HG03354 (cell line): ENCODE measurements at regions not wholly inside any gene's neighbourhood (a gene's known extent, or its start where the extent isn't known, plus 50 kb on each side); places are given as distances from the start of the nearest gene placed in this dataset.
"Not testable (repeated sequence)": the region's sequence is repeated elsewhere in the genome, so short reads cannot be mapped to it uniquely, and the experiment has no call there.

Source experiments
- ATAC-seq: cut with Tn5 transposase; IDR thresholded peaks from one replicate; pipeline ENCODE4 v1.9.1; 2021; ENCODE audit warnings: mild to moderate bottlenecking; ENCODE audit not compliant: unreplicated experiment, poor library complexity, severe bottlenecking

DNA sequence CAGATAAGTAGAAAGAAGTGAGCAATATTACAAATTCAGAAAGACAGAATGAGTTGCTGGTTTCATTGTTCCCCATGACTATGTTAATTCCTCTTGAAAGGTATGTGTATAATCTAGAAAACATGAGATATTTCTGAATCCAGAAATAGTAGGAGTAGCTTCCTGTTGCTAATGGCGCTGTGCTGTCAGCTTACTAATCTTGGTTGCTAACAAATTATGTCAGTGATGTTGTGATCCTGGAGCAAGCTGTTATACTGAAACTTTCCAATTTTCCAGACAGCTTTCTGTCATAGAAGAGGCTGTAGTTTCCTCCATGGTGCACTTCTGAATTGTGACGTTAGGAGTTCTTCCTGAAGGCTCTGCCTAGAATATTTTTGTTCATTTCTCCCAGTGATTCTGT, 372.3 kb downstream of the USP25 start:
- ATAC-seq: no peak

DNA sequence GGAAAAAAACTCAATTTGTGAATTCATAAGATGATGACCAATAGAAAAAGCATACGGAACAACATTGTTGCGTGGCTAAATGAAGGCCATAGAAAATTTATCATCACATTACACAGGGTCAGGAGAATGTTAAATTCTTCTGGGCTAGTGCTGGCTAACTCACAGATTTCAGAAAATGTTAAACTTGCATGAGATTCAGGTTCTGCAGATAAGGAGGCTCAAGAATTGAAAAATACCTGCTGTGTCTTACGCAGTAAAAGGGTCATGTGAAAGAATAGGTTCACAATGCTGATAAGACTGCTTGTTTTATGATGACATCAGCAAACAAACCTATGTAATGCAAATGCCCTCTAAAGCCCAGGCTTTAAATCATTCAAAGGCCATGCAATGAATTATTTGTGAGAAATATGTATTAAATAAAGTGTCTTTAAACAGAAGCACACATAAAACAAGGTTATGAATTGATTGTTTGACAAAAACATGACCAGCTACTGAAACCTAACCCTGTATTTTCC, 378.8 kb downstream of the USP25 start:
- ATAC-seq: no peak

DNA sequence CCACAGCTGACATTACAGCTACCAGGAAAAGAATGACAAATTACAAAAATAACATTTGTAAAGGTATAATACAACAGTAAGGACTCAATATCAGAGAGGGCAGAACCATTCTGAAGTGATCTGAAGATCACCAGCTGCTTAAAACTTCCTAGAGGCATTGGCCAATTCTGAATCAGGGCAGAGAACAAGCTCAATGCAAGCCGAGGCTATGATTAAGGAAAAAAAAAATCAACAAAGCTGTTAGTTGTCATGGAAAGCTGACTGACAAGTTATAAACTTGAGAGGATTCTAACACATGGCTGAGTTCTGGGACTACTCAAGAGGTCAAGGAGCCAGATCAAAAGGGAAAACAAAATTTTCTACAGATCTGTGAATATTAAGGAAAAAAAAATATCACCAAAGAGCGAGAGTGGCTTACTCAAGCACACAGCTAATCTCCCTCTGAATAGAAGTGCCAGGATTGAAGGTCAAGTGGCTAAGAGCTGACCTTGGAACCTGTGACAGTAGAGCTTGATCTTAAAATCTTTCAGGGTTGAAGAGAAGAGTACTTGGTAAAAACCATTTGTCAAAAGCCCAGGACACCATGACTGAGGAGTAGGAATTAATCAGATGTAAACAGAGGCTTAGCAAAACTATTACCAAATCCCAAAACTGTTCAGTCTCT, 383.4 kb downstream of the USP25 start:
- no peak for ATAC-seq

DNA sequence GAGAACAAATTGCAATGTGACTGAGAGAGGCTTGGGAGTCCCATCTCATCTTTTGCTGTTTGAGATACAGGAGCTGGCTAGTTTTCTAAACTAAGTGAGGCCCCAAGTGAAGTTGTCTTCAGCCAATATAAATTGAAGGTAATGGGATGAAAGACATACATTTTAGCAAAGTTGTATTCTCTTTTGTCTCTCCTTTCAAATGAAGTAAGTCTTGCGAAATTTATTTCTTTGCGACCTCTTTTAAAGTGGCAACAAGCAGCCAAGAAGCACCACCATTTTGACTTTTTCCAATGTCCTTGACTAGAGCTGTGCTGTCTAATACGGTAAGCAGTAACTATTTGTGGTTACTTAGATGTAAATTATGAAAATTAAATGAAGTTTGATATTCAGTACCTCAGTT, 385.7 kb downstream of the USP25 start:
- no peak for ATAC-seq

DNA sequence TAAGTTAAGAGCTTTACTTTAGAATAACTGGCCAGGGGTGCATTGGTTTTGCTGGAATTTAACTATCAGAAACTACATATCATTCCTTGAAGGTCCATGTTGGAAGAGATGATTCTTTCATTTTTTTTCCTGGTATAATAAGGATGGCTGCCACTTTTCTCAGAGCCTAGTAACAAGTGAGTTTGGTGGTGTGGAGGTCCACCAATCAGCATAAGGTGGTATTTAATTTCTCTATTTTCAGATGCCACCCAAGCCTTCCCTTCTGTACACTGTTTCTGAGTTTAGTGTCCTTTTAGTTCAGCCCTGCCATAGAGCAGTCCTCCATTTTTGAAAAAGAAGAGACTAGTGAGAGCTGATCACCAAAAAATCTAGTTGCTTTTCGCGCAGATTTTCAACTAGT, 386.3 kb downstream of the USP25 start:
- ATAC-seq: no peak

DNA sequence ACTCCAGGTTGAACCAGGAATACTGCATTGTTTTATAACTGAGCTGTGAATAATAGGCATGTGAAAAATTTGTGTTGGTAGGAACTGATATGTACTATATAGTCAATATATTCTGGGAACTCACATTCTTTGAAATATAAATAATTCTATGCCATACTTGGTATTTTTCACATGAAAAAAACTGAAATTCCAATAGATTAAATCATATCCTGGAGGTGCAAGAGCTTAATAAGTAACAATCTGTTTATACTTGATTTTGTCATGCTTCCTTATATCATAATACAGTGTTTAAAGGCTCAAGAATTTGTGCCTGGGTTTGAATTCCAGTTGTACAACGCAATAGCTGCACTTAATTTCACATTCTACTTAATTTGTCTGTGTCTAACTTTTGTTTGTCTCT, 387.0 kb downstream of the USP25 start:
- ATAC-seq: no peak

DNA sequence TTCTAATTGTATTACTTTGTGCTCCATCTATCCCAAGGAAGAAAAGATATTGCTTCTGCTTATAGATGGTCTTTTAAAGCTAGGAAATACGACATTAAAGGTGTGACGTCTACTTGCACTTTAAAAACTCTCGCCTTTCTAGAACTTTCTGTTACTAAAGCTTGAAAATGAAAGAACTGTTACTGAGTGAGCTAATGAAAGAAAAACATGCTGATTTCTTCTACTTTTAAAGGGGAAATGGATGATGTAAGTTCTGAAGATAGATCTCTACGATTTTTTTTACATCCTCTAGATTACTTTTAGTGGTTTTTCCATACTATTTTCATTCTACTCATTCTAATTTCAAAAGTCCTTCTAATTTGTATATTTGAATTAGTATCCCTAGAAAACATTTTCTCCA, 387.5 kb downstream of the USP25 start:
- ATAC-seq: no peak

DNA sequence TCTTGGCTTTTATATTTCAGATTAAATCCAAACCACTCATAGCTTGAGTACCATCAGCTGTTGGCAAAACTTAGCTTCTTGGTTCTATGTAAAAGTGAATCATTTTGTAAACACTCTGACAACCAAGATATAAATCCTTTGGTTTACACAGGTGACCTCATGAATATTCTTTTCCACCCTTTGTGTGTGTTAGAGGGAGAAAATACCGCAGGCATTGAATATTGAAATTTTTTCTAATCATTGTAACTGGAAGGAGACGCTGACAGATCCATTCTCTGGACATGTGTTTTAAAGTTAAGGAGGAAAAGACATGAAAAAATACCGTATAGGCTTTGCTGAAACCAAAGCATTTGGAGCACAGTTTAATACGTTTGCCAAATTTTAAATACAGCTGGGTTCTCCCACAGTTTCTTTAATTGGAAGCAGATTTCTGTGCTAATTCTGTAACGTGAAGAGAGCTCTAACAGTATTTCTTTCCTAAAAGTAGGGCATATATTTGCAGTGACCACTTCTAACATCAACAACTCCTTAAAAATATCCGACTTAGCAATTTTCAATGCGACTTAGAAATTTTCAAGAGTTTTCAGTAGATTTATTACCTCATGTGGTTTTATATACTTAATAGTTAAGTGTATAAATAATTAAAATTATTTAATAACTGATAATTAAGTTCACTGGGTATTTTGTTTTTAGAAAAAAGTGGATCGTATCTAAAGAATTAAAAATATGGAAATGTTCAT, 388.2 kb downstream of the USP25 start:
- no peak for ATAC-seq

DNA sequence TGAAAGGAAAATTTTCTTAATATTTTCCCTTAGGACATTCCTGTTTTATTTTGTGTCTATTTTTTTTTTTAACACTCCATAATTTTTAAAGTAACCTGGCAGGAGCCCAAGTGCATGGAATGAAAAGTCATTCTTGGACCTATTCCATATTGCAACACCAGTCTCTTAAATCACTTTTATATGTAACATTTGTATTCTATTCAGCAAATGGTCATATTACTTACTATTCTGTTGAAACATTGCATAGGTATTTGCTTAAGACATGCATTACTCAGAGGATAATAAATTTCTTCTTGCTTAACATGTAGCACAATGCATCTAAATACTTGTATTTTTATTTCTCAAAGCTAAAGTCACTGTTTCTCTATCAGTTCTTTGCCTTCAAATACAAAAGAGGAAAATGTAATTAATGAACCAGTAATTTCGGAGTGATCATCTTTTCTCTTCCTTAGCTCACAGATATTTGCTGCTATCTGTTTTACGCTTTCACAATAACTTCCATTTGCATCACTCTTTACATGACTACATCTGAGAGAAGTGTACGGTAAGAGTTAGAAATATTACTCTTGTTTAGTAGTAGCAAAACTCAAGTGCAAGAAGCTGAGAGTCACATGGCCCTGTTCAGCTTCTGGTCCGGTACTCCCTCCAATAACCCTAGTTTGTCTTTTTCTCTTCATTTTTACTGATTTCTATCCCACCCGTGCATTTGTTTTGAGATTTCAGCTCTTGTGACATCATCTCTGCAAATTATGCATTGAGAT, 394.8 kb downstream of the USP25 start:
- no peak for ATAC-seq

DNA sequence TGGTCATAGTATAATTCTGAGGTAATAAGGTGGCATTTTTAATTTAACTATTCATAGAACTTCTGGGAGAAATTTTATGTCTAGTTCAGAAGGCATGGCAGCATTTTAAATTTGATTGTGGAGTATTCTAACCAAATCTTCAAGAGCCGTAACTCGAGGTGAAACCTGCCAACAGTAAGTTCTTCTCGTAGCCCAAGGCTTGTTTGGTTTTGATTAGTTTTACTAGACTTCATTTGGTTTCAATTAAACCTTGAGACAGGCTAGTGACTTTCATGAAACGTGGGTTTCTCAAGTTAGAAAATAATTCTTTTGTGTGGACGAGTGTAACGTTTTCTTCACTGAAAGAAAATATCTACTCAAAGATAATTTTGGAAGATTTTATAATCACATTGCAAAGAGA, 395.5 kb downstream of the USP25 start:
- no peak for ATAC-seq

DNA sequence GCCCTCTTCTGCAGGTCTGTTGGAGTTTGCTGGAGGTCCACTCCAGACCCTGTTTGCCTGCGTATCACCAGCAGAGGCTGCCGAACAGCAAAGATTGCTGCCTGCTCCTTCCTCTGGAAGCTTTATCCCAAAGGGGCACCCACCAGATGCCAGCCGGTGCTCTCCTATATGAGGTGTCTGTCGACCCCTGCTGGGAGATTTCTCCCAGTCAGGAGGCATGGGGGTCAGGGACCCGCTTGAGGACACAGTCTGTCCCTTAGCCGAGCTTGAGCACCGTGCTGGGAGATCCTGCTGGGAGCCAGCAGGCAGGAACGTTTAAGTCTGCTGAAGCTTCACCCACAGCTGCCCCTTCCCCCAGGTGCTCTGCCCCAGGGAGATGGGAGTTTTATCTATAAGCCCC, 402.7 kb downstream of the USP25 start:
- ATAC-seq: not testable (repeated sequence)

DNA sequence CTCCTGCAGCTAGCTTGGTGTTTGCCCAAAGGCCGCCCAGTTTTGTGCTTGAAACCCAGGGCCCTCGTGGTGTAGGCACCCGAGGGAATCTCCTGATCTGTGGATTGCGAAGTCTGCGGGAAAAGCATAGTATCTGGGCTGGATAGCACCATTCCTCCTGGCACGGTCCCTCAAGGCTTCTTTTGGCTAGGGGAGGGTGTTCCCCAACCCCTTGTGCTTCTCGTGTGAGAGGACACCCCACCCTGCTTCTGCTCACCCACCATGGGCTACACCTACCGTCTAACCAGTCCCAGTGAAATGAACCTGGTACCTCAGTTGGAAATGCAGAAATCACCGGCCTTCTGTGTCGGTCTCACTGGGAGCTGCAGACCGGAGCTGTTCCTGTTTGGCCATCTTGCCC, 403.5 kb downstream of the USP25 start:
- ATAC-seq: no peak

DNA sequence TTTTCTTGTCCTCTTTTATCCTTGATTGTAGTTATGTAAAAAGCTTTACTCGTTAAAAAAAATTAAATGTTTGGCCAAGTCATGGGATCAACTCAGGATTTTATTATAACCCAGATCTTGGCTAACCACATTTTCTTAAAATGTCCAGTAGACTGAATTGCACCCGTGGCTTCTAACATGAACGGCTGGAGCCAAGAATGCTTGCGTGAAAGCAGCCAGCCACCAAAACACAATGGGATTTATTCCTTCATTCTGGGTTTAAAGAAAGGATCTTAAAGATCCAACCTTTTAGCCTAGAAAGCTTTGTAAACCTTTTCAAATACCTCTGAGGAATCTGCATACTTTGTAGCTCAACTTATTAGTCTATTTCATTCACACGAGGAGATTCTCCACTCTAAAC, 404.4 kb downstream of the USP25 start:
- no peak for ATAC-seq

DNA sequence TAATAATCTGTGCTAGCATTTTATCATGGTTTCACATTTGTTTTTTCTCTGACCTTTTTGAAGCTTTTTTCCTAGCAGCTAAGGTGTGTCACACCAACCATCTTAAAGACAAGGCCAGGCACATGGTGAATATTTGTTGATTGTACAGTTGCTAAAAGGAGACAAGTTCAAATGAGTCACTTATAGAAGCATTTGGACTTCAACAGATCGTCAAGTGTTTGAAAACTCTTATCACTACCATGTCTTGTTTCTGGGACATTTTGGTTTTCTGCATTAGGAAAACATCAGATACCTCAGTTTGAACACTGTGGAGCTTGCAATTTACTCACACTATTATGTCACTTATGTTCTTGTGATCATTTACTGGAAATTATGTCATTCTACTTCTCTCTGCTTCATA, 407.3 kb downstream of the USP25 start:
- ATAC-seq: no peak

DNA sequence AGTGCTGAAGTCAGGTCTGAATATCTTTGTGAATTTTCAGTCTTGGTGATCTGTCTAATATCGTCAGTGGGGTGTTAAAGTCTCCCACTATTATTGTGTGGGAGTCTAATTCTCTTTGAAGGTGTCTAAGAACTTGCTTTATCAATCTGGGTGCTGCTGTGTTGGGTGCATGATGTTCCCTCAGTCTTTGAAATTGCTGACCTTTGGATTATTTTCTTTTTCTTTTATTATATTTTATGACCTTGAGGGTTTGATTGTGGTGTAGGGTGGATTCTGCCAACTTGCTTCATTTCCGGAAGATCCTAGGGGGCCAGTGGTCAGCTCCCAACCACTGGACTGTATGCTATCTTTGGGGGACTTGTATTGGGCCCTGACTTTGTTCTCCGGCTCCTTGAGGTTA, 415.3 kb downstream of the USP25 start:
- no peak for ATAC-seq

DNA sequence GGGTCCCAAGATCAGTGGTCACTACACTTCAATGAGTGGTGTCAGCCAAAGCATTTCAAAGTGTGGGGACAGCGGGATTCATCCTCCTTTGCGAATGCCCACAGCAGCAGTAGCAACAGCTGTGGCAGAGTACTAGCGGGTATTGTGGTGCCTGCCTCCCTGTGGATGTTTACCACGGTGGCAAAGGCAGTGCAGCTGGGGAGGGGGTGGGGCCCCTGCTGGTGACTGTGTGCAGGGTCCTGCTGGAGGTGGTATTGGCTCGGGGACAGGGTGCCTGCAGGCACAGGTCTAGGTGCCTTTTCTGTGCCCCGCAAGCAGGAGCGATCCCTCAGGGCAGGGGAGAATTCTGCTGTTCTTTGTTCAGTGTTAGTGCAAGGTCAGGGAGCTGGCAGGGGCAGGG, 415.7 kb downstream of the USP25 start:
- ATAC-seq: no peak

DNA sequence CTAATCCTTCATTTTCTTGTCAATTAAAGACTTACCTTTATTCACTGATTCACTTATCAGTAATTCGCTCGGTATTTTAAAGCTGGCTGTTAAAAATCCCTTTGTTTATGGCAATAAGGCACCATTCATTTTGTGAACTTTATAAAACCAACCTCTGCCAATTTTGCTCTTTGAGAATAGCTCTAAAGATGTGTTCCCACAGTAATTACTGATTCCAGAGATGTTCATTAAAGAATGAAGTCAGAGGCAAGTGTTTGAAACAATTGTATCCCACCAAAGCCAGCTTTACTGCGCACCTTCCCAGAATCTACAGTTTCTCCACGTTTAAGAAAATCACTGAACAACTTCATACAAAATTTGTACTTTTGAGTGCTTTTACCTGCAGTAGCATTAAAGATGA, 424.5 kb downstream of the USP25 start:
- ATAC-seq: no peak

DNA sequence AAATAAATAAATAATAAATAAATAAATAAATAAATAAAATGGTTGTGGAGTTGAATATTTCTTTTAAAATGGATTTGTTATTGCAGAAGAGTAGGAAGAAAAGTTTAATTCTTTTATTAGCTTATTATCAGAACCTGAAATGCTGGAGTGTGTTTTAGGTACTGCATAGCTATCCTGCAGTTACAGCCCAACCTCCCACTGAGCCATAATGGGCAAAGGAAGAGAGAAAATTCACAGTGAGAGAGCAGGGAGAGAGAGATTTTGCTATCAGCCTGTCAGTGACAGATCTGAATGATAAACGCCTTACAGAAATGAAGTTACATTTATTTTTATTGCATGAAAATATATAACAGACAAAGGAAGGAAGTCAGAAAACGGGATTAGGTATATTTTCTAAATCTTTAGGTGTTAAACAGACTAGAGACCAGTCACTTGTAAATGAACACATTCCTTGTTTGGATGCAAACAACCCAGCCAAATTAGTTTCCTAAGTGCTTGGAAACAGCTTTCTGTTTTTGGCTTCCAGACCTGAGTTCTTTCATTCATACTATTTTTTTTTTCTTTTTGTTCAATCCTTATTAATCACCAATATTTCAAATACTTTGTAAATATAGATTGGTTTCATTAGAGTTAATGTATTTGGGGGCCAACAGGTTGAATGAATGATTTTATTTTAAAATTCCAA, 425.3 kb downstream of the USP25 start:
- ATAC-seq: no peak

DNA sequence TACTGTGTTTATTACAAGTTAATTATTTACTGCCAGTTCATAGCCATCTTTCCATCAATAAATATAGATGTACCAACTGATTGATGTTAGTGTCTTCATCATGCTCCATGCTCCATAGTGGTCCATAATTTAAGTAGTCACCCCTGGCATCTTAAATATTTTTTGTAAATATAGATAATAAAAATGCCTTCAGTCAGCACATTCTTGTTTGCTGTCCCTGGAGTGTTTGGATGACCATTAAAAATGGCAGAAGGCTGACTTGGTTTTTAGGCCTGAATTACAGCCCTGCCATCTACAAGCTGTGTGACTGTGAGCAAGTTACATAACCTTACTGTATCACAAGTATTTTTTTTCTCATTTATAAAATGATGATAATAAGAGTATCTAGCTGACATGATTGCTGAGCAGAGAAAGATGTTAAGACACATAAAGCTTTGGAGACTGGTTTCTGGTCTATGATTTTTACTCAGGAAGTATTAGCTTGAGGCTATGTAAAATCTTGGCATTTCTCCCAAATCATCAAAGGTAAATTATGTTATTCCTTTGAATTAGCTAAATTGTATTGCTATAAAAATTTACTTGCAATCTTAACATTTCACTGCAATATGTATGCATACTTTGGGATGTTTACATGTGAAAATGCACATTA, 427.2 kb downstream of the USP25 start:
- no peak for ATAC-seq
